K562 (cell line): ENCODE measurements at regions not wholly inside any gene's neighbourhood (a gene's known extent, or its start where the extent isn't known, plus 50 kb on each side); places are given as distances from the start of the nearest gene placed in this dataset.

Source experiments
- CBFA2T3 ChIP-seq: fragments of 450-650 bp; IDR thresholded peaks from 2 replicates; pipeline ENCODE4 v1.6.1; 2017
- ELF4 ChIP-seq: fragments of 450-650 bp; formaldehyde crosslinking; IDR thresholded peaks from 2 replicates; pipeline ENCODE4 v1.4.0; 2022; ENCODE audit warnings: missing genetic modification characterization
- SP2 ChIP-seq: IDR thresholded peaks from 2 replicates; pipeline ENCODE4 v1.6.1; 2011; ENCODE audit warnings: mild to moderate bottlenecking, low read depth, low read length, moderate library complexity; ENCODE audit not compliant: poor library complexity, severe bottlenecking; ENCODE audit errors: extremely low read depth
- ZNF696 ChIP-seq: fragments of 250-450 bp; sonication (Bioruptor Pico); conservative IDR thresholded peaks from 2 replicates; pipeline ENCODE4 v1.4.0; 2020; ENCODE audit warnings: mild to moderate bottlenecking, moderate library complexity

DNA sequence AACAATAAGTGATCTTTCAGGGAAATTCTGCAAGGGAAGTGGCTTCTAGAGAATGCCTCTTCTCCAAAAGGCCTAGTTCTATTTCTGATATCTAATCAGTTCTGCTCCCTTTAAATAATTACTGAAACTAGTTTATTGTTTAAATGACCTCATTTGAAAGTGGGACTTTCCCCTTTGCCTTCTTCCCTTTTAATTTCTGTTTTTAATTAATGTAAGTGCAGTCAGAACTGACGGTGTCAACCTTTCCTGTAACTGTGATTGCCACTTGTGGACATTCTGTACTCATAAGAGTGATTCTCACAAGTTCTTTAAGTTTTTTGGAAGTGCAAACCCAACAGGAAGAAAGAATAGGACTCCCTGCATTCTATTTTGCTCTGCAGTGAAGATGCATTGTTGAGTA, 265.3 kb upstream of the PLEKHG7 start:
- TF ChIP-seq ZNF696 (CRISPR knock-in tag) (no peak), SP2 (no peak), CBFA2T3 (no peak), ELF4 (CRISPR knock-in tag) (no peak)
